Natural killer cell treated with Interleukin-12 subunit alpha and Interleukin-12 subunit beta and Interleukin-15 and Interleukin-18, amount 100 ng/mL, for 72 hours (primary cell): ENCODE measurements at regions not wholly inside any gene's neighbourhood (a gene's known extent, or its start where the extent isn't known, plus 50 kb on each side); places are given as distances from the start of the nearest gene placed in this dataset.
"Not testable (repeated sequence)": the region's sequence is repeated elsewhere in the genome, so short reads cannot be mapped to it uniquely, and the experiment has no call there.

Source experiments
- ATAC-seq, 2 donors: fragments of 150-1000 bp; cut with Tn5 transposase in 1 of 2; sonication (Bioruptor Pico), chemical (Tn5 transposase) in 1 of 2; 2 replicates each; pipeline ENCODE4 v1.10.0; 2021
- DNase-seq: peaks from one replicate; pipeline ENCODE4 v3.0.0; 2022; ENCODE audit warnings: low spot score
- H3K27ac Mint-ChIP-seq, 2 donors: 1 replicate in 1 of 2; 2 replicates in 1 of 2; pipeline ENCODE4 v1.8.0; 2022; ENCODE audit warnings: mixed read lengths in 2 of 2, mild to moderate bottlenecking in 1 of 2, moderate library complexity in 1 of 2
- H3K27me3 Mint-ChIP-seq, 2 donors: 1 replicate in 1 of 2; 2 replicates in 1 of 2; pipeline ENCODE4 v1.8.0; 2022; ENCODE audit warnings: mixed read lengths in 2 of 2
- H3K36me3 Mint-ChIP-seq: one replicate; pipeline ENCODE4 v1.8.0; 2022; ENCODE audit warnings: mixed read lengths
- H3K4me1 Mint-ChIP-seq, 2 donors: 1 replicate in 1 of 2; 2 replicates in 1 of 2; pipeline ENCODE4 v1.8.0; 2022; ENCODE audit warnings: low read depth in 2 of 2, mixed read lengths in 2 of 2, mild to moderate bottlenecking in 1 of 2
- H3K4me3 Mint-ChIP-seq: one replicate; pipeline ENCODE4 v1.8.0; 2022; ENCODE audit warnings: mixed read lengths
- H3K9me3 Mint-ChIP-seq: 2 replicates; pipeline ENCODE4 v1.8.0; 2022; ENCODE audit warnings: mixed read lengths

- no peak for DNase-seq
Observed at GRCh38 chr17:68097161-68097805, 61.7 kb downstream of the KPNA2 start.

GRCh38 chr17:68099341-68099753 is 63.8 kb downstream of the KPNA2 start:
- H3K4me3 Mint-ChIP-seq, H3K27me3 Mint-ChIP-seq, DNase-seq, ATAC-seq, H3K27ac Mint-ChIP-seq, H3K9me3 Mint-ChIP-seq, H3K36me3 Mint-ChIP-seq: not testable (repeated sequence)
- peaks cover 27 to 30% of the 10 kb centered on the region in 2 donors for H3K4me1 Mint-ChIP-seq

More at GRCh38 chr17:68097161-68097805, 61.7 kb downstream of the KPNA2 start:
- no peak overlapping the region for H3K4me3 Mint-ChIP-seq
- no peaks in the 10 kb centered on the region for H3K27me3 Mint-ChIP-seq
- ATAC-seq: no peak
- no peak overlapping the region for H3K27ac Mint-ChIP-seq
- no peaks in the 10 kb centered on the region for H3K9me3 Mint-ChIP-seq
- peaks cover 10 to 12% of the 10 kb centered on the region in 2 donors for H3K4me1 Mint-ChIP-seq
- no peaks in the 10 kb centered on the region for H3K36me3 Mint-ChIP-seq

- Mint-ChIP-seq H3K36me3 (no peaks in the 10 kb centered on the region), H3K27me3 (no peaks in the 10 kb centered on the region), H3K4me1 (peaks cover 30 to 35% of the 10 kb centered on the region in 2 donors), H3K27ac (peak overlapping the region in 1 of 2 donors; percentile 18), H3K9me3 (no peaks in the 10 kb centered on the region), H3K4me3 (peak overlapping the region; percentile 89)
- DNase-seq (no peak), ATAC-seq (no peak)
Observed at GRCh38 chr17:68100000-68100641, 64.6 kb downstream of the KPNA2 start.

- H3K4me1 Mint-ChIP-seq: peaks cover 33 to 40% of the 10 kb centered on the region in 2 donors
- peak overlapping the region; percentile 89 for H3K4me3 Mint-ChIP-seq
- no peaks in the 10 kb centered on the region for H3K9me3 Mint-ChIP-seq
- DNase-seq: peak; percentile 92
- H3K27me3 Mint-ChIP-seq: no peaks in the 10 kb centered on the region
- ATAC-seq: peak; percentile 98 to 99
- no peaks in the 10 kb centered on the region for H3K36me3 Mint-ChIP-seq
- peak overlapping the region; percentile 83 to 93 for H3K27ac Mint-ChIP-seq
Observed at GRCh38 chr17:68101075-68101986, 65.8 kb downstream of the KPNA2 start.

- Mint-ChIP-seq H3K4me3 (peak overlapping the region; percentile 89), H3K27me3 (no peaks in the 10 kb centered on the region), H3K36me3 (no peaks in the 10 kb centered on the region), H3K9me3 (no peaks in the 10 kb centered on the region), H3K27ac (peak overlapping the region; percentile 83 to 93), H3K4me1 (peaks cover 38 to 46% of the 10 kb centered on the region in 2 donors)
- DNase-seq (no peak), ATAC-seq (no peak)
Observed at GRCh38 chr17:68101987-68102314, 66.4 kb downstream of the KPNA2 start.

- no peaks in the 10 kb centered on the region for H3K36me3 Mint-ChIP-seq
- no peaks in the 10 kb centered on the region for H3K27me3 Mint-ChIP-seq
- DNase-seq (no peak), ATAC-seq (no peak)
- peak overlapping the region; percentile 83 to 93 for H3K27ac Mint-ChIP-seq
- no peaks in the 10 kb centered on the region for H3K9me3 Mint-ChIP-seq
- H3K4me3 Mint-ChIP-seq: peak overlapping the region; percentile 89
- H3K4me1 Mint-ChIP-seq: peaks cover 42 to 50% of the 10 kb centered on the region in 2 donors
Observed at GRCh38 chr17:68102318-68102758, 66.8 kb downstream of the KPNA2 start.

- H3K4me3 Mint-ChIP-seq: peak overlapping the region; percentile 89
- no peak for DNase-seq
- H3K36me3 Mint-ChIP-seq: no peaks in the 10 kb centered on the region
- peak overlapping the region; percentile 83 to 93 for H3K27ac Mint-ChIP-seq
- H3K27me3 Mint-ChIP-seq: no peaks in the 10 kb centered on the region
- peaks cover 44 to 52% of the 10 kb centered on the region in 2 donors for H3K4me1 Mint-ChIP-seq
- no peak for ATAC-seq
- H3K9me3 Mint-ChIP-seq: no peaks in the 10 kb centered on the region
Observed at GRCh38 chr17:68103148-68103547, 67.6 kb downstream of the KPNA2 start.

- Mint-ChIP-seq H3K9me3 (no peaks in the 10 kb centered on the region), H3K27me3 (no peaks in the 10 kb centered on the region), H3K36me3 (peaks cover 6% of the 10 kb centered on the region), H3K4me3 (no peak overlapping the region), H3K27ac (peak overlapping the region; percentile 20 to 37), H3K4me1 (peaks cover 39 to 55% of the 10 kb centered on the region in 2 donors)
- no peak for ATAC-seq
- no peak for DNase-seq
Observed at GRCh38 chr17:68106085-68106484, 70.5 kb downstream of the KPNA2 start.

GRCh38 chr17:68107373-68107772 is 71.8 kb downstream of the KPNA2 start:
- DNase-seq (no peak), ATAC-seq (no peak)
- Mint-ChIP-seq H3K27ac (peak overlapping the region in 1 of 2 donors; percentile 42), H3K36me3 (peaks cover 6% of the 10 kb centered on the region), H3K9me3 (no peaks in the 10 kb centered on the region), H3K27me3 (no peaks in the 10 kb centered on the region), H3K4me3 (peak overlapping the region; percentile 4), H3K4me1 (peaks cover 35 to 47% of the 10 kb centered on the region in 2 donors)

- Mint-ChIP-seq H3K4me3 (no peak overlapping the region), H3K4me1 (peaks cover 26 to 36% of the 10 kb centered on the region in 2 donors), H3K36me3 (peaks cover 6% of the 10 kb centered on the region), H3K27me3 (no peaks in the 10 kb centered on the region), H3K27ac (no peak overlapping the region), H3K9me3 (no peaks in the 10 kb centered on the region)
- DNase-seq: no peak
- ATAC-seq: no peak
Observed at GRCh38 chr17:68108313-68109000, 72.9 kb downstream of the KPNA2 start.

- not testable (repeated sequence) for H3K36me3 Mint-ChIP-seq
- H3K4me1 Mint-ChIP-seq: peaks cover 21 to 27% of the 10 kb centered on the region in 2 donors
Observed at GRCh38 chr17:68109404-68109803, 73.9 kb downstream of the KPNA2 start.

GRCh38 chr17:68116211-68116610 is 80.7 kb downstream of the KPNA2 start:
- not testable (repeated sequence) for H3K27ac Mint-ChIP-seq, H3K4me3 Mint-ChIP-seq, H3K36me3 Mint-ChIP-seq, ATAC-seq, H3K4me1 Mint-ChIP-seq, H3K27me3 Mint-ChIP-seq, DNase-seq, H3K9me3 Mint-ChIP-seq

More at GRCh38 chr17:68109404-68109803, 73.9 kb downstream of the KPNA2 start:
- not testable (repeated sequence) for H3K27ac Mint-ChIP-seq, H3K4me3 Mint-ChIP-seq, H3K9me3 Mint-ChIP-seq, H3K27me3 Mint-ChIP-seq, ATAC-seq, DNase-seq

GRCh38 chr17:68122587-68122986 is 87.1 kb downstream of the KPNA2 start:
- Mint-ChIP-seq H3K27ac (no peak overlapping the region), H3K9me3 (peaks cover 3% of the 10 kb centered on the region), H3K4me3 (no peak overlapping the region), H3K4me1 (peaks cover 17 to 27% of the 10 kb centered on the region in 2 donors), H3K27me3 (no peaks in the 10 kb centered on the region), H3K36me3 (peaks cover 21% of the 10 kb centered on the region)
- ATAC-seq (no peak), DNase-seq (no peak)
